Liver (tissue), 3 donors: ENCODE measurements at regions not wholly inside any gene's neighbourhood (a gene's known extent, or its start where the extent isn't known, plus 50 kb on each side); places are given as distances from the start of the nearest gene placed in this dataset.

Experiments used
- EGR1 ChIP-seq, 2 donors: IDR thresholded peaks; 2 replicates each; pipeline ENCODE4 v1.6.1; 2016 to 2018; ENCODE audit warnings: antibody characterized with exemption in 2 of 2, low read depth in 2 of 2
- GABPA ChIP-seq, 2 donors: IDR thresholded peaks in 1 of 2; conservative IDR thresholded peaks in 1 of 2; 2 replicates each; pipeline ENCODE4 v1.6.1; 2016; ENCODE audit warnings: antibody characterized with exemption in 2 of 2, mild to moderate bottlenecking in 1 of 2, moderate library complexity in 1 of 2
- JUND ChIP-seq, 2 donors: IDR thresholded peaks; 2 replicates each; pipeline ENCODE4 v1.6.1; 2016; ENCODE audit warnings: antibody characterized with exemption in 2 of 2
- NR2F2 ChIP-seq: IDR thresholded peaks from 2 replicates; pipeline ENCODE4 v1.6.1; 2016; ENCODE audit warnings: antibody characterized with exemption
- RAD21 ChIP-seq, 2 donors: IDR thresholded peaks; 2 replicates each; pipeline ENCODE4 v1.6.1; 2016; ENCODE audit warnings: antibody characterized with exemption in 2 of 2, mild to moderate bottlenecking in 2 of 2
- SP1 ChIP-seq: IDR thresholded peaks from 2 replicates; pipeline ENCODE4 v1.6.1; 2018; ENCODE audit warnings: antibody characterized with exemption, mild to moderate bottlenecking
- YY1 ChIP-seq: IDR thresholded peaks from 2 replicates; pipeline ENCODE4 v1.6.1; 2016; ENCODE audit warnings: antibody characterized with exemption, mild to moderate bottlenecking
- TF ChIP-seq, protein P1 (sequence below): fragments of 150-350 bp; IDR thresholded peaks from 2 replicates; pipeline ENCODE4 v1.5.1; 2017; ENCODE audit warnings: improper control_type of control experiment, low read depth, low read length; ENCODE audit not compliant: missing input control
- TF ChIP-seq, protein P2 (sequence below): IDR thresholded peaks from 2 replicates; pipeline ENCODE4 v1.6.1; 2016; ENCODE audit warnings: antibody characterized with exemption, mild to moderate bottlenecking
- TF ChIP-seq, protein P3 (sequence below): IDR thresholded peaks from 2 replicates; pipeline ENCODE4 v1.6.1; 2016; ENCODE audit warnings: antibody characterized with exemption
- TF ChIP-seq, protein P4 (sequence below): IDR thresholded peaks from 2 replicates; pipeline ENCODE4 v1.6.1; 2016; ENCODE audit warnings: antibody characterized with exemption
- donor health status: healthy.
- donor health status: healthy.

DNA sequence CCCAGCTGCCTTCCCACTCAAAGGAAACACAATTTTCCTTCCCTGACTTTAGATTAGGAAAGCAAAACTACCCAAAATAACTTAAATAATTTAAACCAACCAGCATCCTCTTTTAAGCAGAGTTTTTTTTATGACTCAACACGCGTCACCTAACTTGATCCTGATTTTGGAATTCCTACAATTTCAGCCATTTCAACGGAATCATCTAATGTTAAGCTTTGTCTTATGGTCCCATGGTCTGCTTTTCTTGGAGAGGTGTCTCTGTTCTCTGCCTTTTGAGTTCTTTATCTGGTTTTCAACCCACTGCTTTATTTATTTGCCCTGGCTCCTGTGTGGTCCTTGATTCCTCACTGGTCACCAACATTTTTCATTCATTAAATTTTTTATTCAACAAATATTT is 219.2 kb upstream of the ARHGEF26 start:
- TF ChIP-seq, protein P1, sequence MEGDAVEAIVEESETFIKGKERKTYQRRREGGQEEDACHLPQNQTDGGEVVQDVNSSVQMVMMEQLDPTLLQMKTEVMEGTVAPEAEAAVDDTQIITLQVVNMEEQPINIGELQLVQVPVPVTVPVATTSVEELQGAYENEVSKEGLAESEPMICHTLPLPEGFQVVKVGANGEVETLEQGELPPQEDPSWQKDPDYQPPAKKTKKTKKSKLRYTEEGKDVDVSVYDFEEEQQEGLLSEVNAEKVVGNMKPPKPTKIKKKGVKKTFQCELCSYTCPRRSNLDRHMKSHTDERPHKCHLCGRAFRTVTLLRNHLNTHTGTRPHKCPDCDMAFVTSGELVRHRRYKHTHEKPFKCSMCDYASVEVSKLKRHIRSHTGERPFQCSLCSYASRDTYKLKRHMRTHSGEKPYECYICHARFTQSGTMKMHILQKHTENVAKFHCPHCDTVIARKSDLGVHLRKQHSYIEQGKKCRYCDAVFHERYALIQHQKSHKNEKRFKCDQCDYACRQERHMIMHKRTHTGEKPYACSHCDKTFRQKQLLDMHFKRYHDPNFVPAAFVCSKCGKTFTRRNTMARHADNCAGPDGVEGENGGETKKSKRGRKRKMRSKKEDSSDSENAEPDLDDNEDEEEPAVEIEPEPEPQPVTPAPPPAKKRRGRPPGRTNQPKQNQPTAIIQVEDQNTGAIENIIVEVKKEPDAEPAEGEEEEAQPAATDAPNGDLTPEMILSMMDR = no peak
- TF ChIP-seq, protein P2, sequence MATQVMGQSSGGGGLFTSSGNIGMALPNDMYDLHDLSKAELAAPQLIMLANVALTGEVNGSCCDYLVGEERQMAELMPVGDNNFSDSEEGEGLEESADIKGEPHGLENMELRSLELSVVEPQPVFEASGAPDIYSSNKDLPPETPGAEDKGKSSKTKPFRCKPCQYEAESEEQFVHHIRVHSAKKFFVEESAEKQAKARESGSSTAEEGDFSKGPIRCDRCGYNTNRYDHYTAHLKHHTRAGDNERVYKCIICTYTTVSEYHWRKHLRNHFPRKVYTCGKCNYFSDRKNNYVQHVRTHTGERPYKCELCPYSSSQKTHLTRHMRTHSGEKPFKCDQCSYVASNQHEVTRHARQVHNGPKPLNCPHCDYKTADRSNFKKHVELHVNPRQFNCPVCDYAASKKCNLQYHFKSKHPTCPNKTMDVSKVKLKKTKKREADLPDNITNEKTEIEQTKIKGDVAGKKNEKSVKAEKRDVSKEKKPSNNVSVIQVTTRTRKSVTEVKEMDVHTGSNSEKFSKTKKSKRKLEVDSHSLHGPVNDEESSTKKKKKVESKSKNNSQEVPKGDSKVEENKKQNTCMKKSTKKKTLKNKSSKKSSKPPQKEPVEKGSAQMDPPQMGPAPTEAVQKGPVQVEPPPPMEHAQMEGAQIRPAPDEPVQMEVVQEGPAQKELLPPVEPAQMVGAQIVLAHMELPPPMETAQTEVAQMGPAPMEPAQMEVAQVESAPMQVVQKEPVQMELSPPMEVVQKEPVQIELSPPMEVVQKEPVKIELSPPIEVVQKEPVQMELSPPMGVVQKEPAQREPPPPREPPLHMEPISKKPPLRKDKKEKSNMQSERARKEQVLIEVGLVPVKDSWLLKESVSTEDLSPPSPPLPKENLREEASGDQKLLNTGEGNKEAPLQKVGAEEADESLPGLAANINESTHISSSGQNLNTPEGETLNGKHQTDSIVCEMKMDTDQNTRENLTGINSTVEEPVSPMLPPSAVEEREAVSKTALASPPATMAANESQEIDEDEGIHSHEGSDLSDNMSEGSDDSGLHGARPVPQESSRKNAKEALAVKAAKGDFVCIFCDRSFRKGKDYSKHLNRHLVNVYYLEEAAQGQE = no peak
- TF ChIP-seq GABPA (IDR thresholded peaks at IDR 0.05 in 1 of 2, conservative IDR thresholded peaks at IDR 0.05 in 1 of 2) (no peak), SP1 (no peak), RAD21 (IDR thresholded peaks at IDR 0.05) (no peak), EGR1 (IDR thresholded peaks at IDR 0.05; ENCODE audit: low read depth in 2 of 2) (no peak), YY1 (no peak), JUND (IDR thresholded peaks at IDR 0.05) (no peak), NR2F2 (no peak)
- TF ChIP-seq, protein P3, sequence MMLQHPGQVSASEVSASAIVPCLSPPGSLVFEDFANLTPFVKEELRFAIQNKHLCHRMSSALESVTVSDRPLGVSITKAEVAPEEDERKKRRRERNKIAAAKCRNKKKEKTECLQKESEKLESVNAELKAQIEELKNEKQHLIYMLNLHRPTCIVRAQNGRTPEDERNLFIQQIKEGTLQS = no peak
- TF ChIP-seq, protein P4, sequence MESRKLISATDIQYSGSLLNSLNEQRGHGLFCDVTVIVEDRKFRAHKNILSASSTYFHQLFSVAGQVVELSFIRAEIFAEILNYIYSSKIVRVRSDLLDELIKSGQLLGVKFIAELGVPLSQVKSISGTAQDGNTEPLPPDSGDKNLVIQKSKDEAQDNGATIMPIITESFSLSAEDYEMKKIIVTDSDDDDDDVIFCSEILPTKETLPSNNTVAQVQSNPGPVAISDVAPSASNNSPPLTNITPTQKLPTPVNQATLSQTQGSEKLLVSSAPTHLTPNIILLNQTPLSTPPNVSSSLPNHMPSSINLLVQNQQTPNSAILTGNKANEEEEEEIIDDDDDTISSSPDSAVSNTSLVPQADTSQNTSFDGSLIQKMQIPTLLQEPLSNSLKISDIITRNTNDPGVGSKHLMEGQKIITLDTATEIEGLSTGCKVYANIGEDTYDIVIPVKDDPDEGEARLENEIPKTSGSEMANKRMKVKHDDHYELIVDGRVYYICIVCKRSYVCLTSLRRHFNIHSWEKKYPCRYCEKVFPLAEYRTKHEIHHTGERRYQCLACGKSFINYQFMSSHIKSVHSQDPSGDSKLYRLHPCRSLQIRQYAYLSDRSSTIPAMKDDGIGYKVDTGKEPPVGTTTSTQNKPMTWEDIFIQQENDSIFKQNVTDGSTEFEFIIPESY = no peak
